Astrocyte (in vitro differentiated cells and primary cell): ENCODE measurements at regions not wholly inside any gene's neighbourhood (a gene's known extent, or its start where the extent isn't known, plus 50 kb on each side); places are given as distances from the start of the nearest gene placed in this dataset.

Experiments
- CTCF ChIP-seq: IDR thresholded peaks from 2 replicates; pipeline ENCODE4 v1.5.1; 2011; ENCODE audit warnings: low read depth, mild to moderate bottlenecking, inconsistent platforms, low read length, moderate library complexity; ENCODE audit not compliant: insufficient read depth
- EZH2 ChIP-seq: IDR thresholded peaks from 2 replicates; pipeline ENCODE4 v1.6.1; 2012; ENCODE audit warnings: mild to moderate bottlenecking, low read length, inconsistent platforms; ENCODE audit not compliant: insufficient read depth

- TF ChIP-seq CTCF (no peak), EZH2 (no peak)
These were observed 134.8 kb downstream of the HS3ST1 start for GRCh38 chr4:11293866-11294265.
